ENCODE measurements at regions not wholly inside any gene's neighbourhood (a gene's known extent, or its start where the extent isn't known, plus 50 kb on each side); places are given as distances from the start of the nearest gene placed in this dataset.

DNA sequence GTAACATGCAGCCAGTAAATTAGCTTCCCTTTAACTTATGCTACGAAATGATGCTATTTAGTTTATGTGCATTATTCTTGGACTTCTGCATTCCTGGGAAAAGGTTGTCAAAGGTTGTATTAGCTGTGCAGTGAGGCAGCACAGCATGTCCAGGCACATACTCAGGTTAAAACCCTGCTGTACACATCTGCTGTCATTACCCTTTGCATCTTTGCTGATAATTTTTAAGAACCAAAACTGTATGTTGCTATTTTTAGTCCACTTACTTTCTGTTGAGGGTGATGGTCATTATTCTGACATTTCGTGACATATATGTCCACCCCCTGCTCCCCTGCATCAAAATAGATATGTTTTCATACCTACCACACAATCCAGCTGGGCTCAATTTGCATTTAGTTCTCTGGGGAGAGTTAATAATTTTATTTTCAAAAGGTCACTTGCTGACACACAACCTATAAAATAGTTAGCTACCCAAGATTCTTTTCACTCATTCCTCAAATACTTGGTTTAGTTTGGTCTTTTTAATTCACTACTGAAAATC lies 142.5 kb upstream of the SPACA1 start:
- no peak for TF ChIP-seq POLR2A (IDR thresholded peaks at IDR 0.05)
- TF ChIP-seq, protein P1, sequence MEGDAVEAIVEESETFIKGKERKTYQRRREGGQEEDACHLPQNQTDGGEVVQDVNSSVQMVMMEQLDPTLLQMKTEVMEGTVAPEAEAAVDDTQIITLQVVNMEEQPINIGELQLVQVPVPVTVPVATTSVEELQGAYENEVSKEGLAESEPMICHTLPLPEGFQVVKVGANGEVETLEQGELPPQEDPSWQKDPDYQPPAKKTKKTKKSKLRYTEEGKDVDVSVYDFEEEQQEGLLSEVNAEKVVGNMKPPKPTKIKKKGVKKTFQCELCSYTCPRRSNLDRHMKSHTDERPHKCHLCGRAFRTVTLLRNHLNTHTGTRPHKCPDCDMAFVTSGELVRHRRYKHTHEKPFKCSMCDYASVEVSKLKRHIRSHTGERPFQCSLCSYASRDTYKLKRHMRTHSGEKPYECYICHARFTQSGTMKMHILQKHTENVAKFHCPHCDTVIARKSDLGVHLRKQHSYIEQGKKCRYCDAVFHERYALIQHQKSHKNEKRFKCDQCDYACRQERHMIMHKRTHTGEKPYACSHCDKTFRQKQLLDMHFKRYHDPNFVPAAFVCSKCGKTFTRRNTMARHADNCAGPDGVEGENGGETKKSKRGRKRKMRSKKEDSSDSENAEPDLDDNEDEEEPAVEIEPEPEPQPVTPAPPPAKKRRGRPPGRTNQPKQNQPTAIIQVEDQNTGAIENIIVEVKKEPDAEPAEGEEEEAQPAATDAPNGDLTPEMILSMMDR (IDR thresholded peaks at IDR 0.05) = no peak

Measured in thyroid gland (tissue), 4 donors.